Ovary (tissue), 7 donors: ENCODE measurements at regions not wholly inside any gene's neighbourhood (a gene's known extent, or its start where the extent isn't known, plus 50 kb on each side); places are given as distances from the start of the nearest gene placed in this dataset.

ENCODE experiments used
- DNase-seq, 5 donors: peaks; one replicate each; pipeline ENCODE4 v3.0.0-alpha.2; 2019 to 2020
- H3K27ac ChIP-seq, 2 donors: fragments of 200-600 bp; one replicate each; pipeline versions ENCODE4 v1.5.1 to v1.8.0; 2019 to 2022
- H3K27me3 ChIP-seq: fragments of 200-600 bp; one replicate; pipeline ENCODE4 v1.8.0; 2022
- H3K36me3 ChIP-seq: fragments of 200-600 bp; sonication (generic); one replicate; pipeline ENCODE4 v1.5.1; 2019
- H3K4me1 ChIP-seq: one replicate; pipeline ENCODE4 v1.8.1; 2013; ENCODE audit warnings: mild to moderate bottlenecking, moderate library complexity; ENCODE audit not compliant: insufficient read depth
- H3K4me3 ChIP-seq: fragments of 200-600 bp; sonication (generic); one replicate; pipeline ENCODE4 v1.5.1; 2017
- H3K9me3 ChIP-seq, 2 donors: fragments of 200-600 bp in 1 of 2; sonication (generic) in 1 of 2; one replicate each; pipeline versions ENCODE4 v1.5.1 to v1.8.1; 2013 to 2019; ENCODE audit warnings: mild to moderate bottlenecking in 1 of 2, moderate library complexity in 1 of 2
- CTCF ChIP-seq, 3 donors: fragments of 450-650 bp in 2 of 3; fragments of 200-600 bp in 1 of 3; IDR thresholded peaks; one replicate each; pipeline versions ENCODE4 v1.5.1 to v1.8.0; 2016 to 2022; ENCODE audit warnings: antibody characterized with exemption in 3 of 3, mild to moderate bottlenecking in 1 of 3
- EP300 ChIP-seq: sonication (generic); formaldehyde crosslinking; IDR thresholded peaks from one replicate; pipeline ENCODE4 v1.6.1; 2017; ENCODE audit warnings: antibody characterized with exemption
- POLR2A ChIP-seq: fragments of 450-650 bp; IDR thresholded peaks from one replicate; pipeline ENCODE4 v1.6.1; 2017; ENCODE audit warnings: antibody characterized with exemption, mild to moderate bottlenecking, moderate library complexity
- WGBS, 3 donors: extraction: QIAGEN DNeasy Blood & Tissue Kit in 1 of 3; methylation state at CpG; one replicate each; pipeline versions ENCODE4 v1.1.5 to v1.1.7; 2013 to 2017; 5-methylcytosine and 5-hydroxymethylcytosine counted together
- intact Hi-C, 4 donors: fragments of 100-400 bp; cut with DNase I; formaldehyde crosslinking; loops; one replicate each; pipeline versions ENCODE4 v1.11.0 to v1.15.1; 2022 to 2023
- donor health status: DM: no; HTN: no; CAD: no; lungs with moderate emphysema.
- donor health status: DM: no; HTN: no; CAD: no.
- donor health status: Bipolar disorder and iron deficiency.
- donor health status: DM: no; HTN: no; CAD: no.
- donor health status: DM: yes; HTN: yes; CAD: no.

- intact Hi-C loops: no loop called here
- Histone ChIP-seq H3K27ac (no peak overlapping the region), H3K4me3 (no peak overlapping the region), H3K36me3 (no peaks in the 10 kb centered on the region), H3K9me3 (no peaks in the 10 kb centered on the region), H3K27me3 (no peaks in the 10 kb centered on the region), H3K4me1 (no peaks in the 10 kb centered on the region)
- WGBS, 3 donors: 80 to 84% (median 83%) methylated on average over 5 of the region's 5 CpGs
- DNase-seq: no peak
- no peak for TF ChIP-seq EP300
- no peak for TF ChIP-seq CTCF (IDR thresholded peaks at IDR 0.05)
- TF ChIP-seq POLR2A: no peak
These were observed 91.3 kb upstream of the BET1 start for GRCh38 chr7:94095316-94096009.

GRCh38 chr7:94099679-94100078 is 95.5 kb upstream of the BET1 start:
- 89 to 100% (median 94%) methylated on average over 1 of the region's 1 CpG for WGBS, 3 donors
- intact Hi-C loops: no loop called here

GRCh38 chr7:94100723-94101345 is 96.7 kb upstream of the BET1 start:
- TF ChIP-seq POLR2A (no peak), EP300 (no peak), CTCF (IDR thresholded peaks at IDR 0.05) (no peak)
- no peak for DNase-seq
- intact Hi-C loops: no loop called here
- Histone ChIP-seq H3K4me1 (no peaks in the 10 kb centered on the region), H3K9me3 (no peaks in the 10 kb centered on the region), H3K4me3 (no peak overlapping the region), H3K36me3 (no peaks in the 10 kb centered on the region), H3K27ac (no peak overlapping the region), H3K27me3 (no peaks in the 10 kb centered on the region)
- 95 to 98% (median 96%) methylated on average over 27 of the region's 27 CpGs for WGBS, 3 donors

More at GRCh38 chr7:94099679-94100078, 95.5 kb upstream of the BET1 start:
- Histone ChIP-seq H3K4me3 (no peak overlapping the region), H3K27me3 (no peaks in the 10 kb centered on the region), H3K27ac (no peak overlapping the region), H3K4me1 (no peaks in the 10 kb centered on the region), H3K36me3 (no peaks in the 10 kb centered on the region), H3K9me3 (no peaks in the 10 kb centered on the region)
- DNase-seq: no peak
- TF ChIP-seq POLR2A (no peak), EP300 (no peak), CTCF (IDR thresholded peaks at IDR 0.05) (no peak)

- H3K27ac ChIP-seq: no peak overlapping the region
- H3K9me3 ChIP-seq: no peaks in the 10 kb centered on the region
- intact Hi-C loops: no loop called here
- no peak for DNase-seq
- no peaks in the 10 kb centered on the region for H3K4me1 ChIP-seq
- WGBS, 3 donors: 89 to 96% (median 93%) methylated on average over 1 of the region's 1 CpG
- TF ChIP-seq EP300 (no peak), POLR2A (no peak), CTCF (IDR thresholded peaks at IDR 0.05) (no peak)
- no peaks in the 10 kb centered on the region for H3K27me3 ChIP-seq
- no peaks in the 10 kb centered on the region for H3K36me3 ChIP-seq
- no peak overlapping the region for H3K4me3 ChIP-seq
These were observed 100.1 kb upstream of the BET1 start for GRCh38 chr7:94104301-94104700.
